GM21529 (cell line): ENCODE measurements at regions not wholly inside any gene's neighbourhood (a gene's known extent, or its start where the extent isn't known, plus 50 kb on each side); places are given as distances from the start of the nearest gene placed in this dataset.

Source experiments
- ATAC-seq: cut with Tn5 transposase; IDR thresholded peaks from one replicate; pipeline ENCODE4 v1.9.1; 2021; ENCODE audit not compliant: unreplicated experiment

GRCh38 chr6:88386167-88386566, 220.0 kb upstream of the CNR1 start:
- no peak for ATAC-seq

GRCh38 chr6:88383183-88383582, 217.0 kb upstream of the CNR1 start:
- ATAC-seq, result no peak

GRCh38 chr6:88381289-88381642, 215.1 kb upstream of the CNR1 start:
- ATAC-seq, result no peak

GRCh38 chr6:88380618-88381288, 214.6 kb upstream of the CNR1 start:
- ATAC-seq, result no peak

- ATAC-seq, result no peak
Measured at GRCh38 chr6:88380083-88380482, 213.9 kb upstream of the CNR1 start.

- no peak for ATAC-seq
Measured at GRCh38 chr6:88378639-88379038, 212.5 kb upstream of the CNR1 start.

- ATAC-seq, result no peak
Measured at GRCh38 chr6:88377976-88378568, 211.9 kb upstream of the CNR1 start.

GRCh38 chr6:88376768-88377387, 210.7 kb upstream of the CNR1 start:
- ATAC-seq, result no peak

GRCh38 chr6:88376197-88376596, 210.1 kb upstream of the CNR1 start:
- ATAC-seq, result no peak

- no peak for ATAC-seq
Measured at GRCh38 chr6:88374553-88374952, 208.4 kb upstream of the CNR1 start.

- no peak for ATAC-seq
Measured at GRCh38 chr6:88371480-88371879, 205.3 kb upstream of the CNR1 start.

GRCh38 chr6:88370127-88370710, 204.1 kb upstream of the CNR1 start:
- no peak for ATAC-seq

GRCh38 chr6:88369262-88369661, 203.1 kb upstream of the CNR1 start:
- no peak for ATAC-seq

GRCh38 chr6:88368071-88368787, 202.1 kb upstream of the CNR1 start:
- no peak for ATAC-seq

- no peak for ATAC-seq
Measured at GRCh38 chr6:88367248-88367647, 201.1 kb upstream of the CNR1 start.

GRCh38 chr6:88366672-88367071, 200.5 kb upstream of the CNR1 start:
- ATAC-seq, result no peak

- ATAC-seq, result no peak
Measured at GRCh38 chr6:88365656-88366055, 199.5 kb upstream of the CNR1 start.

- no peak for ATAC-seq
Measured at GRCh38 chr6:88365230-88365629, 199.1 kb upstream of the CNR1 start.

- ATAC-seq, result no peak
Measured at GRCh38 chr6:88361754-88362153, 195.6 kb upstream of the CNR1 start.

- ATAC-seq, result no peak
Measured at GRCh38 chr6:88361298-88361697, 195.2 kb upstream of the CNR1 start.

GRCh38 chr6:88360203-88360797, 194.2 kb upstream of the CNR1 start:
- ATAC-seq, result no peak
